ENCODE measurements at regions not wholly inside any gene's neighbourhood (a gene's known extent, or its start where the extent isn't known, plus 50 kb on each side); places are given as distances from the start of the nearest gene placed in this dataset.
"Not testable (repeated sequence)": the region's sequence is repeated elsewhere in the genome, so short reads cannot be mapped to it uniquely, and the experiment has no call there.

DNA sequence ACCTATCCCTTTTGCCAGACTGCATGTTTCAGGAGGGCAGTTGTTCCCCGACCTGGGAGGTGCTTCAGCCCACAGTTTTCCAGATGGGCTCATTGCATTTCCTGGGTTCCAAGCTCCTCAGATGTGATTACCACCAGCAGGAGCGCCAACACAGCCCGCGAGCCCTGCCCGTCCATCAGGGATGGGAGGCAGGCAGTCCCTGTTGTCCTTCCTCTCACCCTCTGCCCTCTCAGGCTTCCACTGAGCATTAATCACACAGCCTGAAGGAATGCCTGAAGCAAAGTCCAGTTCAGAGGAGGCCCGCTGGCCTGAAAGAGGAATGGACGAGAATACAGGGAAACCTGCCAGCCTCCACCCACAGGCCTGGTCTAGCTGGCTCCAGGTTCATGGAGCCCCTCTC, 256.3 kb upstream of the SDK2 start:
- no peak for FAIRE-seq

DNA sequence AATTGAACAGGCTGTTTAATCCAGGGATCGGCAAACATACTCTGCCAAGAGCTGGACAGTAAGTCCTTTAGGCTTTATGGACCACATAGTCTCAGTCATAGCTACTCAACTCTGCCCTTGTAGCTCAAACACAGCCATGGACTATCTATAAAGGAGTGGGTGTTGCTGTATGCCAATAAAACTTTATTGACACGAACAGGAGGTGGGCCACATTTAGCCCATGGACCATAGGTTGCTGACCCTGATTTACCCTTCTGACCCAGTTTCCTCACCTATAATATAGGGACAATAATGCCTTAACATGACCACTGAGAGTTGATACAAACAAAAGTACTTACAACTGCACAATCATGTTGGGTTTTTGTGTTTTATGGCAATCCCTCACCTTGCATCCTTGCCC, 257.0 kb upstream of the SDK2 start:
- FAIRE-seq: no peak

DNA sequence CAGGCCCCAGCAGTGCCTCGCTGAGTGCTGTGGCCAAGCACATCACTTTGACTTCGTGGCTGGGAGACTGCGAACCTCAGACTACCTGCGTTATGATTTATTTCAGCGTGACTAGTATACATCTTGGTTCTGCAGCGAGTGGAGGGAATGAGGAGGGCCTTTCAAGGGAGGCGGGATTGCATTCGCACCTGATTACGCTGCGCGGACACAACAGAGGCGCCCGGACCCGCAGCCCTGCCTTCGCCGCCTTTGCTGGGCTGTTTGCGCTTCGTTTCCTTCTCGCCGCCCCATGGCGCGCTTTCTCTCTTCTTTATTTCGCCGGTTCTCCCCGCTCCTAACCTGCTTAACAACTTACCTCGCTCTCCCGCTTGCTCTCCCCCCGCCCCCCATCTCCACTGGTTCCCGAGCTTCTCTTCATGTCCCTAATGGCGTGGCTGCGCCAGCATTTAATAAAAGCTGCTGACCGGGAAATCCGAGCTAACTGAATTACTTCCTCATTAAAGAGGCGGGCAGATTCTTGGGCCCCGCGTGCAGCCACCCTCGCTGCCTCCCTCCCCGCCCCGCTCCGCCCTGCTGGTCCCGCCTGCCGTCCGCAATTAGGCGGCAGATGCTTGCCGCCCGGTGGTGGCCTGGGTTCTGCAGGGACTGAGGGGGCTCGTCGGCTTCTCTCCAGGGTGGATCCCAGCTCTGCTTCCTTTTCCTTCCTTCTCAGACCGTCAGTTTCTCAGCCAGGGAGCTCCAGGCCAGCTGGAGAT, 257.6 kb upstream of the SDK2 start:
- FAIRE-seq: no peak

DNA sequence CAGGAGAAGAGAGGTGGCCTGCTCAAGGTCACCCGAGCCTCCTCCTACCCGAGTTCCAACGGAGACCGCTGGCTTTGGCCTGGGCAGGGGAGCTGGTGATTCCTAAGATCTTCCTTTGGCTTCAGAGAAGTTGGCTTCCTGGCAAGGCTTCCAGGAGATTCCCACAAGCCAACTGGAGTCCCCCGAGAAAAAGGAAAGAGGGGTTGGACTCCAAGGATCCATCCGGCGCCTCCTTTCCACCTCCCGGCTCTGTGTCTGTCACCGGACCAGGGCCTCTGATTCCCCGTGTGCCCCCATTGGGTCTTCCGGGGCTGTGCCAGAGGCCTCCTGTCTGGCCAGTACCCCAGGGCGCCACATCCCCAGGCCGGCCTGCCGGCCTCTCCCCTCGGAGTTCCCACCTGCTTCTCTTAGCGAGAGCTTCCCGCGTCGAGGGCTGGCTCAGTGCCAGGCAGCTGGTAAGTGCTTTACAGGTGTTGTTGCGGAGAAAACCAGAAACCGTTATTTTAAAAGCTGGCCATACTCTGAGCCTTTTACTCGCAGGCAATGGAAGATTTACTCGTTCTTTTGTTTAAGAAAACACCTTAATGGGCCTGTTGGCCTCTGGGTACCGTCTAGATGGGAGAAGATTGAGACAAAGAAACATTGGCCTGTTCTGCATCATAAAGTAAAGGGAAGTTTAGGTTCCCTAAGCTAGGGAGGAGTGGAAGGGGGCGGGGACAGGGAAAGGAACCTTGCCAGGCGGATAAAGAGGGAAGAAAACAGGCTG, 258.4 kb upstream of the SDK2 start:
- FAIRE-seq: no peak

DNA sequence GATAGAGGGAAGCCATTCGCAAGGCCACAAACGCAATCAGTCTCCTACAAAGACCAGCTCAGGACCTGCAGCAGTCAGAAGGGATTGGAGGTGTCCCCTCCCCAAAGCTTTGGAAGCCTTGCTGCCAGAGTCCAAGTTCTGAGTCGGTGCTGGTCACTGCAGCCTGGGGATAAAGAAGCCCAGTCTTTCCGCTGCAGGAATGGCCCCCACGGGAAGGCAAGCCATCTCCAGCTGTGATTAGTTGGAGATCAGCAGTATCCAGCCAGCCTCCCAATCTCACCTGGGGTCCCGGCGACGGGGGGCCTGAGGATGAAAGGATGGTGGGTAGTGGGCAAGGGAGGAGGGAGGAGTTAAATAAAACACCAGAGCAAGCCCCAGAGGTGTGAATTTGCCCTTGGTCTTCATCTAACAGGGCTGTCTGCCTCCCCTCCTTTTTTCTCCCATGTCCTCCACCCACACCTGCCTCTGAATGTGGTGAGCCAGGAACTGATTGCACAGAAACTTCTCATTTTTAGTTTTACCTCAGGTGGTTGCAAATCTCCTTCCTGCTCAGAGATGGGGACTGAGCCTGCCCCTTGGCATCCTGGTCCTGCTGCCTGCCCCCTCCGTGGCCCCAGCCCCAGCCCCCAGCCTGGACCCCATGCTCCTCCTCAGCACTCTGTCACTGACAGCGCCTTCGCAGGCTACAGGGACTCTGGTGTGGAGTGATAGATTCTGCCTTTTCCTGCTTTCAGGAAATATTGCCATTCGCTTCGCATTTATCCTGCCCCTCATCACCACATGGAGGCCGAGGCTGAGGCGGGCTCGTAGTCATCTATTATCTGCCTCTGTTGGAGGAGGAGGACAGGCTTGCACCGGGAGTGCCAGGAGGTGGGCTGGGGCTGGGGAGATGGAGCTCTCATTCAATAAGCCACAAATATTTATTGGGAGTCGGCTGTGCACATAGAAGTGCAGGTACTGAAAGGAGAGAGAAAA, 262.9 kb upstream of the SDK2 start:
- no peak for FAIRE-seq

DNA sequence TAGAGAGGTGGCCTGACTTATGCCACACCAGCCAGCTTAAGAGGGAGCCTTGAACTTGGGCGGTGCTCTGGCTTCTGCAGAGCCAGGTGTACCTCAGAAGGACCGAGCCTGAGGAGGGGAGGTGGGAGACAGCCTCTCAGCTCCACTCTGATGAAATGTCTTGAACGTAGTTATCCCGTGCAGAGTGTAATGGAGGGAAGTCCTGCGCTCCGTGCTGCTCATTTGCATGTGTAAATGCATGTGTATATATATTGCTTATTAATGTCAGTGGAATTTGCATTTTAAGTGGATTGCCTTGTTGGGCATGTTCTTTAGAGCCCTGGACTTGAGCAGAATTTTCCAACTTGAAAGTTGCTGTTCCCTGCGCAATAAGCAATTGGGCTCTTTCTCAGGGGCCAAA, 264.9 kb upstream of the SDK2 start:
- FAIRE-seq: no peak

DNA sequence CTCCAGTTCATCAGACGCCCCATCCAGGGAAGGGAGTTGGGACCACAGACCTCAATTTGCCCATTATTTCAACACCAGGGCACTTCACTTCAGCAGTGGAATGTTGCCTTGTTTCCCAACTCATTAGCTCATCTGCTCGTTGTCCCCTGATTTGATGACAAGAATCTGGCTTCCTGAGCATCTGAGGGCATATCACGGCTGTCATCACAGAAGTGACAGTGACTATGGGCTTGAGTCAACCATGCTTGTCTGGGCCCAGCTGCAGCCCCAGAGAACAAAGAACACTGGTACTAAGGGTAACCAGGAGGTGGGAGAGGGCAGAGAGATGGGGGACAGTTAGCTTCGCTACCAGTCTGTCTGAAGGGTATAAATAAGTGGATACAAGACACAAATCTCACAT, 266.0 kb upstream of the SDK2 start:
- FAIRE-seq: no peak

DNA sequence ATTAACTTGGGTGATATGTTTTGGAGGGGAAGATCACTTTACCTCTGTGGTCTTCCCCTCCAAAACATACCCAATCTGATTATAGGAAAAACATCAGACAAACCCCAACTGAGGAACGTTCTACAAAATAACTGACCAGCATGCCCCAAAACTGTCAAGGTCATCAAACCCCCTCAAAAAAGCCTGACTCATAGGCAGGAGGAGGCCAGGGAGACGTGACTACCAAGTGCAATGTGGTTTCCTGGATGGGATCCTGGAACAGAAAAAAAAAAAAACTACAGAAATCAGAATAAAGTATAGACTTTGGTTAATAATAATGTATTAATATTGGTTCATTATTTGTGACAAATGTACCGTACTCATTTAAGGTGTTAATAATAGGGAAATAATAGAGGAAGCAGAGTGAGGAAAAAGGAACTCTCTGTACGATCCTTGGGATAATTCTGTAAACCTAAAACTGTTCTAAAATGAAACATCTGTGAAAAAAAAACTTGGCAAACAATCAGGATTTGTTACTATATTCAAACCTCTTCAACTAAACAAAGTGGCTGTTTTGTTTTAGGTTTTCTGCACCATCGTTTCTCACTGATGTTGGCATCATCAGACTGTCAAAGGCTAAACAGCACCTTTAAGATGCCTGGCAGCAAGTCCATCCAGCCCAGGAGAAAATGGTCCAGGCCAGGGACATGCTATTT, 266.7 kb upstream of the SDK2 start:
- no peak for FAIRE-seq

DNA sequence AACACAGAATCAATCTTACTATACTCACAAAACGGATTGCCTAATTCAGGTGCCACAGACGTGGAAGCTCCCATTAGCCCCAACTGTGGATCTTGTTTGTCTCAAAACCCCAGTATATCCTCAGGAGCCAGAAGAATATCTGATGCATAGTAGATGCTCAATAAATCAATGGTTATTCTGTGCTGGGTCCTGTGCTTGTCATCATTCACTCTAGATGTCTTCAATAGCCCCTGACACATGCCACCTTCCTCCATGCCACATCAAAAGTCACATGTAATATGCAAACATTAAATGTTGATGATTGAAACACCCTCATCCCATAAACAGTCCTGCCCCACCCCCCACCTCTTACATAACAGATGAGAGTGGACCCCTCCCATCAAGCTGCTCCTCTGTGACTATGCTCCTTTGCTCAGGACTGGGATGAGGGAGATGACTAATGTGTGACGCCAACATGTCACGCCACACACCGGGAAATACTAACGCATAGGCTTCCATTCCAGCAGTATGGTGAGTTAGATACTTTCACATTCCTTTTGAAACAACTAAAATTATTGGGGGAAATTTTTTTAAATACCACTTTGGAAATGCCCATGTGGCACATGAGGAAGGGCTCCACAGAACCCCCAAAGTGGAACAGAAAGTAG, 267.6 kb upstream of the SDK2 start:
- no peak for FAIRE-seq

DNA sequence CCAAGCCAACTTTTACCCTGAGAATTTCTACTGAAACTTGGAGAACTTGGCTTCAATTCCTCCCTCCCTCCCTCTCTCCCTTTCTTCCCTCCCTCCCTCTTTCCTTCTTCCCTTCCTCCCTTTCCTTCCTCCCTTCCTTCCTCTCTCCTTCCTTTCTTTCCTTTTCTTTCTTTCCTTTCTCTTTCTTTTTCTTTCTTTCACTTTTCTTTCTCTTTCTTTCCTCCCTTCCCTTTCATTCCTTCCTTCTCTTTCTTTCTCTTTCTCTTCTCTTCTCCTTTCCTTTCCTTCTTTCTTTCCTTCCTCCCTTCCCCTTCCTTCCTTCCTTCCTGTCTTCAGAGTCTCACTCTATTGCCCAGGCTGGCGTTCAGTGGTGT, 268.1 kb upstream of the SDK2 start:
- FAIRE-seq: no peak

DNA sequence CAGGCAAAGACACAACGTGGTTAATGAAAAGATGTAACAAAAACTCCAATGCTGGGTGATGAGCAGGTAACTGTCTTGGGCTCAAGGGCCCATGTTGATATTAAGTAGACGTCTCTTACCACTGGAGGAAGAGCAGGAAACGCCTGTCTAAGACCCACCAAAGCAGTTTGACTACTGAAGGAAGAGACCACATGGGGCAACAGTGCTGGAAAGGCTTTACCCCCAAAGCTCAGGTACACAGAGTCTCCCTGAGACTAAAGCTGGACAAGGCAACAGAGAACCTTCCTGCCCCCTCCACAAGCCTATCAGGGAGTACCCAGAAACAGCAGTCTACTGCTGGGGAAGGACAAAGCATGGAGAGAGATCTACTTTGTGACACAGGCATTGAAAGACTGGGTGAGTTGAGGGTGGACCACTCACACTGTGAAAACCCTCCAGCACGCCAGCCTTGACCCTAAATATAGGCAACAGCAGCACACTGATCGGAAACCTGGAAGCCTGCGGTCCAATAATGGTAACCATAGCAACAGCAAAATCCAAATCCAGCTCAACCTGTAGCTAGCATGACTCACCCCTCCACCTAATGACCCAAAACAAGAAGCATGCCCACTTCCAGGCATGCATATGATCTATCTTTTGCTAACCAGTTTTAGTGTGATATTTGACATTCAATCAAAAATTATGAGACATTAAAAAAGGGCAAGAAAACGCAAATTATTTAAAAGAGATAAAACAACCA, 270.5 kb upstream of the SDK2 start:
- no peak for FAIRE-seq

DNA sequence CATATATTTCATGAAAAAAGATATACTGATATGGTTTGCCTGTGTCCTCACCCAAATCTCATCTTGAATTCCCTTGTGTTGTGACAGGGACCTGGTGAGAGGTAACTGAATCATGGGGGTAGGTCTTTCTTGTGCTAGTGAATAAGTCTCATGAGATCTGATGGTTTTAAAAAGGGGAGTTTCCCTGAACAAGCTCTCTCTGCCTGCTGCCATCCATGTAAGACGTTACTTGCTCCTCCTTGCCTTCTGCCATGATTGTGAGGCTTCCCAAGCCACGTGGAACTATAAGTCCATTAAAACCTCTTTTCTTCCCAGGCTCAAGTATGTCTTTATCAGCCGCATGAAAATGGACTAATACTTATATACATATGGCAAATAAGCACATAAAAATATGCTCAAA, 274.8 kb upstream of the SDK2 start:
- not testable (repeated sequence) for FAIRE-seq

DNA sequence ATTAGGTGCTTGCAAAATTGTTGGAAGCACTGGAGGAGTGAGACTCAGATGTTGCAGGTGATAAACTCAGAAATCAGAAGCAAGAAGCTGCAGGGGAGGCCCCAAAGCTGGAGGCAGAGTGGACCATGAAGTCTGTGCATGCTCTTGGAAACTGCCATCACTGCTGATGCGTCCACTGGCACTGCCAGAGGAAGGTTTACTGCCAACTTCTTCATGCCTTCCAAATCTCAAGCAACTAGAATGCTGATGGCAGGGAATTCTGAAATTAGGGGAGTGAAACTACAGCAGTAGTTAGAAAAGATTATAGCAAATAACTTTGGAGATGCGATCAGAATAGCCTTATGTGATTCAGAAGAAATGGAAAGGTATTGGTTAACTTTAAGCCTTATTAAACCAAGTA, 277.1 kb upstream of the SDK2 start:
- FAIRE-seq: no peak

DNA sequence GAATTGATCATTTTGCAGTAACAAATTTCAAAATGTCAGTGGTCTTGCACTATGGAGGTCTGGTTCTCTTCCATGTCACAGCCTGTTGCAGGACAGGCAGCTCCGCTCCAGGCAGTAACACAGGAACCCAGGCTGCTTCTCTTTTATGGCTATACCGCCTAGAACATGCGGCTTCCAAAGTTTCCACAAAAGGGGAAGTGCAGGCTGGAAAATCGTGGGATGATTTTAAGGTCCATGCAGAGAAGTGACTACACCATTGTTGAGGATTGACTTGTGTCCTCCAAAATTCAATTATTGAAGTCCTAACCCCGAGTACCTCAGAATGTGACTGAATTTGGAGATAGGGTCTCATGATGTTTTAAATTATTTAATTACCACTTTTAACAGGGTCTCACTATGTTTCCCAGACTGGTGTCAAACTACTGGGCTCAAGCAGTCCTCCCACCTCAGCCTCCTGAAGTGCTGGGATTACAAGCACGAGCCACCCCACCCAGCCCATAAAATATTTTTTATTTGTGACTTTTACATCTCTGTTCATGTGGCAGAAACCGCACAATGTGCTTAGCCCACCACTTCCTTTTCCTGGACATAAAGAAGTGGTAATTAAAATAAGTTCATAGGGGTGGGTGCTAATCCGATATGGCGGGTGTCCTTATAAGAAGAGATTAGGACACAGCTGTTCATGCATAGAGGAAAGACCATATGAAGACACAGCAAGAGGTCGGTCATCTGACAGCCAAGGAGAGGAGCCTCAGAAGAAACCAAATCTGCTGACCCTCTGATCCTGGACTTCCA, 279.2 kb upstream of the RPL38 start:
- no peak for FAIRE-seq

DNA sequence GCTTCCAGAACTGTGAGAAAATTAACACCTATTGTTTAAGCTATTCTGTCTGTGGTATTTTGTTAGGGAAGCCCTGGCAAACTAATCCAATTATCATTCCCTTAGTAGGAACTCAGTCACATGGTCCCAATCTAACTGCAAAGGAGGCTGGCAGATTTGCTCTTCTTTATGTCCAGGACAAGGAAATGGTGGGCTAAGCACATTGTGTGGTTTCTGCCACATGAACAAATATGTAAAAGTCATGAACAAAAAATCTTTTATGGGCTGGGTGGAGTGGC, 278.6 kb upstream of the RPL38 start:
- FAIRE-seq: no peak

DNA sequence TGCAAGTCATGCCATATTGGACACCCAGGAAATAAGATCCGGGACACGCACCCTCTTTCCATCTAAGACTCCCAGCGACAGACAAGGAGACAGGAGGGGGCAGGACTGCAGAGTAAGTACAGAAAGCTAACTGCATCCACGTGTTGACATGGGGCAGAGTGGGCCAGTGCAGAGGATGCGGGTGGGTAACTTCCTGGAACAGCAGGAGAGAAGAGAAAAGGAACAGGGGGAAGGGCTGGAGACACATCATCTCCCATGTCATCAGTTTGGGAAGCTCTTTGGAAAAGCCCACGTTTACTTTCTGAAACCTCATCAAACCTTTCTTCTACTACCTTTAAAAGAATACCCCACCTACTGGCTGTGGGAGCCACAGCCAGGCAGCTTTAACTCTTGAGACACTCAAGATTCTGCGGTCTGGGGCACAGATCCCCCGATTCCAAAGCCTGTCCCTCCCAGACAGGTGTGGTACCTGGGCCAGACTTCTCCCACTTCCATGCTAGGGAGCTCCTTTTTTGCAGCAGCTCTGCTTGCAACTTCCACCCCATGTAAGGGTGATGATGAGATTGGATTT, 273.5 kb upstream of the RPL38 start:
- no peak for FAIRE-seq

DNA sequence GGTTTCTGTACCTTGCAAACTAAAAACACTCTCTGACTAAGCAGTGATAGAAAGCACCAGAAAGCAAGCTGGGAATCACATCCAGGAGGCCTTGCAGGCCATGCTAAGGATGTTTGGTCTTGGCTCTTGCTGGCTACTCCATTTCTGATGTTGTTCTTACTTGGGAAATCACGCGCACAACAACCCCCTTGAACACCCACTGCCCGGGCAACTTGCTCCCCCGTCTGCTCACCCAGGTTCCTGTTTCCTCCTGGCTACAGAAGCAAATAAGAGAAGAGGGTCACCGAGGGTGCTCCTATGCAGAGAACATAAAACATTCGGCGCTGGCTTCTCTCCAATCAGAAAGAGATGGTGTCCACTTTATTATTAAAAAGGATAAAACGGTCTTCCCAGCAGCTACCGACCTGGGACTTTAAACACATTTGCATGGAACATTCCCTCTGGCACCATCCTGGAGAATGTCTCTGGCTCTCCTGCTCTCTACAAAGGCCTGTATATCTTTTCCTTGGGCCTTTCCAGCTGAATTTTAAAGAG, 271.2 kb upstream of the RPL38 start:
- no peak for FAIRE-seq

DNA sequence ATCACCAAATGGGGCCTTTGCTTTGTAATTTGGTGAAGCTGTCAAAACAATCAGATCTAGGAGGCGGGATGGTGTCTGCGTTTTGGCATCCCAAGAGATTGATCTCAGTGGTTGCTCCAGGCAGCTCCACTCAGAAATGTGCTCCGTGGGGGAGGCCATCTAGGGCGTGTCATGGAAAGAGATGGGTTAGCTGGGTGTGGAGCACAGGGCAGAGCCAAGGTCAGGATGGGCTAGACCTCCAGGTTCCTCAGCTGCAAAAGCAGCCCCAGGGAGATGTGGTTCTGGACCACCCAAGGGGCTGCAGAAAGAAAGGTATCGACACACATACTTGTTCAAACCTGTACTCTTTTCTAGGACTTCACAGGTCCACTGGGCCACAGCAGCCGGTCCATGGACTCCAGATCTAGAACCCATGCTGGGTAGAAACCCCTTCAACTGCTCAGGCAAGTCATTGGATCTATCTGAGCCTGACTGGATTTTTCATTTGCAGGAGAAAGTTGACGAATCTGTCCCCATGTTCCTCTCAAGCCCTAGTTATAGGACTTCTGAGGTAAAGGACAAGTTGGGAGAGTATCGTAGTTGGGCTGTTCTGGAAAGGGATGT, 270.2 kb upstream of the RPL38 start:
- FAIRE-seq: no peak

DNA sequence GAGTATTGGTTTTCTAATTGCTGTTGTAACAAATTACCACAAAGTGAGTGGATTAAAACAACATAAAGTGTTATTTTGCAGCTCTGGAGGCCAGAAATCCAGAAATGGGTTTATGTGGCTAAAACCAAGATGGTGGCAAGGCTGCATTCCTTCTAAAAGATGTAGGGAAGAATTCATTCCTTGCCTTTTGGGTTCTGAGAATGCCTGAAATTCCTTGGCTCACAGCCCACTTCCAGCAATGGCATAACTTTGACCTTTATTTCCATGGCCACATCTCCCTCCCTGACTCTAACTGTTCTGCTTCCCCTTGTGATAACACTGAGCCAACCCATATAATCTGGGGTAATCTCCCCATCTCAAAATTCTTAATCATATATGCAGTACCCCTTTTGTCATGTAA, 269.6 kb upstream of the RPL38 start:
- FAIRE-seq: no peak

DNA sequence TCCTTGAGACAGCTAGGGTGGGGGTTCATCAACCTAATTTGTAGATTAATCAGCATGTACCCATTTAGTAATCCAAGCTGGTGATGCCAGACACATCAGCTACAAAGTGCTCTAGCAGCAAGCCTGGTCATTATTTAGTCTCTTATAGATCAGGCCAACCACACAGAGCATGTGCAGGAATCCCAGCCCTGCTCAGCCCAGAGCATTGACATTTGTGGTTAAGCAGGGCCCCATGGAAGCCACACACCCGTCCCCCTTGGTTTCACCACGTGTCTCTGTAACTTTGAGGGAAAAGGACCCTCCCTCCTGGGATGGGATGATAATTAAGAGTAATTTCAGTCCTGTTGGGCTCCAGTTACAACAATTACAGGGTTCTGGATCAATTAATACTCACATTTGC, 268.8 kb upstream of the RPL38 start:
- no peak for FAIRE-seq

Measured in islet of Langerhans (tissue), 1 donor.